Aorta (tissue), 5 donors: ENCODE measurements at regions not wholly inside any gene's neighbourhood (a gene's known extent, or its start where the extent isn't known, plus 50 kb on each side); places are given as distances from the start of the nearest gene placed in this dataset.

ENCODE experiments used
- ATAC-seq: fragments of 200-7000 bp; cut with Tn5 transposase; one replicate; pipeline ENCODE4 v1.9.1; 2022; ENCODE audit warnings: moderate library complexity; ENCODE audit not compliant: low FRiP score
- DNase-seq, 2 donors: peaks; one replicate each; pipeline ENCODE4 v3.0.0-alpha.2; 2020
- H3K27ac ChIP-seq, 2 donors: one replicate each; pipeline ENCODE4 v1.5.1; 2013; ENCODE audit warnings: low read length in 2 of 2, mild to moderate bottlenecking in 2 of 2, moderate library complexity in 2 of 2, control low read depth in 1 of 2, inconsistent platforms in 1 of 2, low read depth in 1 of 2
- H3K27me3 ChIP-seq, 2 donors: one replicate each; pipeline ENCODE4 v1.6.1; 2013; ENCODE audit warnings: control low read depth in 1 of 2, low read length in 1 of 2, mild to moderate bottlenecking in 1 of 2, moderate library complexity in 1 of 2; ENCODE audit not compliant: insufficient read depth in 2 of 2, control insufficient read depth in 1 of 2
- H3K36me3 ChIP-seq, 2 donors: one replicate each; pipeline ENCODE4 v1.6.1; 2013; ENCODE audit warnings: control low read depth in 1 of 2, low read length in 1 of 2, mild to moderate bottlenecking in 1 of 2; ENCODE audit not compliant: insufficient read depth in 2 of 2, control insufficient read depth in 1 of 2
- H3K4me1 ChIP-seq, 2 donors: one replicate each; pipeline ENCODE4 v1.6.1; 2013; ENCODE audit warnings: low read length in 2 of 2, control low read depth in 1 of 2, mild to moderate bottlenecking in 1 of 2, moderate library complexity in 1 of 2; ENCODE audit not compliant: insufficient read depth in 2 of 2, control insufficient read depth in 1 of 2
- H3K4me3 ChIP-seq, 2 donors: one replicate each; pipeline ENCODE4 v1.5.1; 2013; ENCODE audit warnings: low read length in 2 of 2, control low read depth in 1 of 2, mild to moderate bottlenecking in 1 of 2
- H3K9me3 ChIP-seq: one replicate; pipeline ENCODE4 v1.6.1; 2013; ENCODE audit warnings: mild to moderate bottlenecking, low read length; ENCODE audit not compliant: control insufficient read depth
- WGBS, 2 donors: extraction: QIAGEN DNeasy Blood & Tissue Kit; methylation state at CpG; one replicate each; pipeline ENCODE4 v1.1.7; 2013; 5-methylcytosine and 5-hydroxymethylcytosine counted together
- intact Hi-C, 2 donors: fragments of 100-400 bp; cut with DNase I; formaldehyde crosslinking; loops; one replicate each; pipeline versions ENCODE4 v1.14.2 to v1.15.0; 2022
- donor health status: healthy with polysubstance abuse.
- donor health status: Bipolar disorder and iron deficiency.
- donor health status: DM: no; HTN: no; CAD: no.
- donor health status: DM: no; HTN: no; CAD: no.
- donor health status: DM: yes; HTN: yes; CAD: no.

- intact Hi-C loops = no loop called here
- ATAC-seq = peak; percentile 48
Observed at GRCh38 chr3:72679540-72680198, 168.6 kb downstream of the SHQ1 start.

GRCh38 chr3:72678867-72679266 is 169.4 kb downstream of the SHQ1 start:
- H3K27me3 ChIP-seq = no peaks in the 10 kb centered on the region
- DNase-seq (no peak), ATAC-seq (no peak)
- intact Hi-C loops = no loop called here
- no peak overlapping the region for H3K4me3 ChIP-seq
- H3K4me1 ChIP-seq = no peaks in the 10 kb centered on the region
- no peaks in the 10 kb centered on the region for H3K36me3 ChIP-seq
- 86 to 98% methylated on average over 6 of the region's 6 CpGs for WGBS, 2 donors
- no peak overlapping the region for H3K27ac ChIP-seq
- H3K9me3 ChIP-seq = peaks cover 5% of the 10 kb centered on the region

More at GRCh38 chr3:72679540-72680198, 168.6 kb downstream of the SHQ1 start:
- 41 to 50% methylated on average over 6 of the region's 6 CpGs for WGBS, 2 donors
- Histone ChIP-seq H3K27me3 (no peaks in the 10 kb centered on the region), H3K27ac (no peak overlapping the region), H3K4me3 (no peak overlapping the region), H3K4me1 (no peaks in the 10 kb centered on the region), H3K36me3 (no peaks in the 10 kb centered on the region), H3K9me3 (peaks cover 5% of the 10 kb centered on the region)
- DNase-seq = peak in 1 of 2 donors; percentile 54

GRCh38 chr3:72678380-72678779 is 169.9 kb downstream of the SHQ1 start:
- Histone ChIP-seq H3K4me1 (no peaks in the 10 kb centered on the region), H3K27me3 (no peaks in the 10 kb centered on the region), H3K36me3 (no peaks in the 10 kb centered on the region), H3K9me3 (peaks cover 5% of the 10 kb centered on the region), H3K4me3 (no peak overlapping the region), H3K27ac (no peak overlapping the region)
- intact Hi-C loops = no loop called here
- no peak for ATAC-seq
- no peak for DNase-seq
- WGBS, 2 donors = 91 to 96% methylated on average over 3 of the region's 3 CpGs

- Histone ChIP-seq H3K4me1 (no peaks in the 10 kb centered on the region), H3K4me3 (no peak overlapping the region), H3K9me3 (peaks cover 2% of the 10 kb centered on the region), H3K27ac (no peak overlapping the region), H3K27me3 (no peaks in the 10 kb centered on the region), H3K36me3 (no peaks in the 10 kb centered on the region)
- intact Hi-C loops = no loop called here
- 92 to 93% methylated on average over 1 of the region's 1 CpG for WGBS, 2 donors
- ATAC-seq (no peak), DNase-seq (no peak)
Observed at GRCh38 chr3:72675243-72675642, 173.0 kb downstream of the SHQ1 start.

- Histone ChIP-seq H3K4me3 (no peak overlapping the region), H3K36me3 (no peaks in the 10 kb centered on the region), H3K9me3 (peaks cover 2% of the 10 kb centered on the region), H3K27me3 (no peaks in the 10 kb centered on the region), H3K27ac (no peak overlapping the region), H3K4me1 (no peaks in the 10 kb centered on the region)
- WGBS, 2 donors = 84 to 91% methylated on average over 7 of the region's 7 CpGs
- ATAC-seq (no peak), DNase-seq (no peak)
- intact Hi-C loops = no loop called here
Observed at GRCh38 chr3:72673011-72673771, 175.1 kb downstream of the SHQ1 start.

GRCh38 chr3:72669224-72669623 is 179.0 kb downstream of the SHQ1 start:
- ATAC-seq (no peak), DNase-seq (no peak)
- no peaks in the 10 kb centered on the region for H3K9me3 ChIP-seq
- no peaks in the 10 kb centered on the region for H3K36me3 ChIP-seq
- no peak overlapping the region for H3K4me3 ChIP-seq
- H3K27me3 ChIP-seq = no peaks in the 10 kb centered on the region
- H3K27ac ChIP-seq = no peak overlapping the region
- intact Hi-C loops = no loop called here
- H3K4me1 ChIP-seq = peaks cover 0 to 2% of the 10 kb centered on the region in 2 donors
- WGBS, 2 donors = 87 to 91% methylated on average over 2 of the region's 2 CpGs

GRCh38 chr3:72666447-72666755 is 181.8 kb downstream of the SHQ1 start:
- ATAC-seq (no peak), DNase-seq (no peak)
- 60 to 67% methylated on average over 3 of the region's 3 CpGs for WGBS, 2 donors
- Histone ChIP-seq H3K27ac (no peak overlapping the region), H3K27me3 (no peaks in the 10 kb centered on the region), H3K36me3 (no peaks in the 10 kb centered on the region), H3K4me3 (no peak overlapping the region), H3K4me1 (peaks cover 0 to 2% of the 10 kb centered on the region in 2 donors), H3K9me3 (no peaks in the 10 kb centered on the region)
- intact Hi-C loops = no loop called here

- H3K4me3 ChIP-seq = no peak overlapping the region
- no peak for ATAC-seq
- DNase-seq = no peak
- H3K27me3 ChIP-seq = no peaks in the 10 kb centered on the region
- peaks cover 0 to 2% of the 10 kb centered on the region in 2 donors for H3K4me1 ChIP-seq
- H3K9me3 ChIP-seq = no peaks in the 10 kb centered on the region
- intact Hi-C loops = no loop called here
- 79% methylated on average over 13 of the region's 13 CpGs for WGBS, 2 donors
- no peak overlapping the region for H3K27ac ChIP-seq
- H3K36me3 ChIP-seq = no peaks in the 10 kb centered on the region
Observed at GRCh38 chr3:72665701-72666446, 182.4 kb downstream of the SHQ1 start.
